AG09309 (cell line): ENCODE measurements at regions not wholly inside any gene's neighbourhood (a gene's known extent, or its start where the extent isn't known, plus 50 kb on each side); places are given as distances from the start of the nearest gene placed in this dataset.

Experiments used
- DNase-seq: peaks from one replicate; pipeline ENCODE4 v3.0.0-alpha.2; 2010; ENCODE audit warnings: low read depth
- H3K4me3 ChIP-seq: 2 replicates; pipeline ENCODE4 v1.5.1; 2011; ENCODE audit warnings: mild to moderate bottlenecking, low read depth, low read length, moderate library complexity; ENCODE audit not compliant: control insufficient read depth
- TF ChIP-seq, protein P1 (sequence below): IDR thresholded peaks from 2 replicates; pipeline ENCODE4 v1.5.1; 2011; ENCODE audit warnings: mild to moderate bottlenecking, low read depth, low read length, inconsistent platforms; ENCODE audit not compliant: insufficient read depth, control insufficient read depth; ENCODE audit errors: missing control alignments

GRCh38 chr2:226600184-226600583, 199.4 kb downstream of the IRS1 start:
- TF ChIP-seq, protein P1, sequence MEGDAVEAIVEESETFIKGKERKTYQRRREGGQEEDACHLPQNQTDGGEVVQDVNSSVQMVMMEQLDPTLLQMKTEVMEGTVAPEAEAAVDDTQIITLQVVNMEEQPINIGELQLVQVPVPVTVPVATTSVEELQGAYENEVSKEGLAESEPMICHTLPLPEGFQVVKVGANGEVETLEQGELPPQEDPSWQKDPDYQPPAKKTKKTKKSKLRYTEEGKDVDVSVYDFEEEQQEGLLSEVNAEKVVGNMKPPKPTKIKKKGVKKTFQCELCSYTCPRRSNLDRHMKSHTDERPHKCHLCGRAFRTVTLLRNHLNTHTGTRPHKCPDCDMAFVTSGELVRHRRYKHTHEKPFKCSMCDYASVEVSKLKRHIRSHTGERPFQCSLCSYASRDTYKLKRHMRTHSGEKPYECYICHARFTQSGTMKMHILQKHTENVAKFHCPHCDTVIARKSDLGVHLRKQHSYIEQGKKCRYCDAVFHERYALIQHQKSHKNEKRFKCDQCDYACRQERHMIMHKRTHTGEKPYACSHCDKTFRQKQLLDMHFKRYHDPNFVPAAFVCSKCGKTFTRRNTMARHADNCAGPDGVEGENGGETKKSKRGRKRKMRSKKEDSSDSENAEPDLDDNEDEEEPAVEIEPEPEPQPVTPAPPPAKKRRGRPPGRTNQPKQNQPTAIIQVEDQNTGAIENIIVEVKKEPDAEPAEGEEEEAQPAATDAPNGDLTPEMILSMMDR, result no peak
- no peak for DNase-seq
- no peak overlapping the region for H3K4me3 ChIP-seq

DNA sequence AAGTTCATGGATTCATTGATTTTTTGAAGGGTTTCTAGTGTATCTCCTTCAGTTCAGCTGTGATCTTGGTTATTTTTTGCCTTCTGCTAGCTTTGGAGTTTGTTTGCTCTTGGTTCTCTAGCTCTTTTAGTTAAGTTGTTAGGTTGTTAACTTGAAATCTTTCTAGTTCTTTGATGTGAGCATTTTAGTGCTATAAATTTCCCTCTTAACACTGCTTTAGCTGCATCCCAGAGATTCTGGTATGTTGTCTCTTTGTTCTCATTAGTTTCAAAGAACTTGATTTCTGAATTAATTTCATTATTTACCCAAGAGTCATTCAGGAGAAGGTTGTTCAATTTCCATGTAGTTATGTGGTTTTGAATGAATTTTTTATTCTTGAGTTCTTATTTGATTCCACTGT, 210.6 kb downstream of the IRS1 start:
- no peak overlapping the region for H3K4me3 ChIP-seq
- DNase-seq, result no peak
- TF ChIP-seq, protein P1, result no peak

- TF ChIP-seq, protein P1, result no peak
- DNase-seq, result no peak
- no peak overlapping the region for H3K4me3 ChIP-seq
Observed at GRCh38 chr2:226585130-226585561, 214.5 kb downstream of the IRS1 start.

DNA sequence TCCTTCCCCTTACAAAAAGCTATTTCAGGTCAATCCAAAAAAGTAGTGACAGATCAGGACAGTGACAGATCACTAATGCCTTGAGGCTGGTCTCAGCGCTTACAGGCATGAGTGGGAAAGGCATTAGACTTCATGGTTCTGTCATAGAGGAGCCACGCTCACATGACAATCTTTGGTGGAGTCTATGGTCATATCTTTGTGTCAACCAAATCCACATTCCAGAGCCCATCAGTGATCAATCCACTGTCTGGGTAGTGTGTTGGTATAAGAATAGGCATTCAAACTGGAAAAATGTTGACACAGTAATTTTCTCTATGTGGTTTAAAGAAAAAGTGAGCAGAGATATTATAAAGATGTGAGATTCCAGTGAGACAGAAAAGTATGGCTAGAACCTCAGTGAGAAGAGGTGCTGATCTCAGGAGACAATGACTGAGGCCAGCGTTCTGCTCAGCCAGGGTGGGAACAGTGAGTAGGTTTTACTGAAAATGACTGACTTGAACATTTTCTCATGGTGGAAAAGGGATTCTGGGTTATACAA, 215.0 kb downstream of the IRS1 start:
- no peak for DNase-seq
- TF ChIP-seq, protein P1, result no peak
- H3K4me3 ChIP-seq, result no peak overlapping the region

DNA sequence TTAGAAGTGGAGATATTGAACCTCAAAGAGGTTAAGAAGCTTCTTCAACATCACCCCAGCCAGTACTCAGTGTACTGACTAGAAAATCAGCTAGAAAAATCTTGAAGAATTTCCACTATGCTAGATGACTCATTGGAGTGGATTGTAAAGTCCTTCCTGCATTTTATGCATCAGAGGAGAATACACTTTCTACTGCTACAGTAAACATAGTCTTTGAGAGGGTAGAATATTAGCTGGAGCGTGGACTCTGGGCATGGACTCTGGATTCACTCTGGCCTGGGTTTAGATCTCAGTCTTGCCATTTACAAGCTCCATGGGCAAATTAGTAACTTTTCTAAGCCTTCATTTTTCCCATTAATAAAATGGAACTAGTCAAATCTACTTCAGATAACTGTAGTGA, 215.9 kb downstream of the IRS1 start:
- peak; percentile 44 for DNase-seq
- no peak overlapping the region for H3K4me3 ChIP-seq
- TF ChIP-seq, protein P1, result no peak

DNA sequence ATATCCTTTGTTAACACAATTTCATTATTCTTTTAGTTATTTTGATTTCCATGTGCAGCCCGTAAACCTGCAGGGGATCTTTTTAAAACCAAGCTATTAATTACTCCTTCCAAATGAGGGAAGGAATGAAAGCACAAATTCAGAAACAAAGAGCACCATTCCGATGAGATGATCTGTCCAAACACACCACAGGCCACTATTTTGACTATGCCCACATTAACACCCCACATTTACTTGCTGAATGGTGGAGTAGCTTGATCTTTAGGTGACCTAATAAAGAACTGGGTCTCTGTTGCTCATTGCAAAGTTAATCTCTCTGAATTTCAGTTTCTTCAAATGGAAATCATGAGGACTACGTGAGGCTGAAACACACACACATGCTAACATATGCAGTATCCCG, 218.0 kb downstream of the IRS1 start:
- TF ChIP-seq, protein P1, result no peak
- H3K4me3 ChIP-seq, result no peak overlapping the region
- DNase-seq, result no peak

DNA sequence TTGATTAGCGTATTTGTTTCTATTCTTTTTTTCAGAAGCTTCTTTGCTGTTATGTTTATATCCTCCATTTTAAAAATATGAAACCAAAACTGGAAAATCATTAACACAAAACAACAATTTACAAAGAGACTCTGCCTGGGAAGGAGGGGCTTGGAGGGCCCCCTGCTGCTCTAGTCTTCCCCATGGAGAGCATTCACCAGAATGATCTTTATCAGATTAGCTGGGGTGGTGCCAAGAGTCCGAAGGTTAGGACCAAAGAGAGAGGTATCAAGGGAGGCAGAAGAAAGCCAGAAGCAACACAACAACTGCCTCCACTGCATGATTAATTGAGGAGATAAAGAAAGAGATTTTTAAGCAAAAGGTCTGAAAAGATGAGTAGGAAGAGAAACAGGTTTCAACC, 218.6 kb downstream of the IRS1 start:
- no peak for DNase-seq
- TF ChIP-seq, protein P1, result no peak
- no peak overlapping the region for H3K4me3 ChIP-seq
